Epidermal melanocyte (primary cell): ENCODE measurements at regions not wholly inside any gene's neighbourhood (a gene's known extent, or its start where the extent isn't known, plus 50 kb on each side); places are given as distances from the start of the nearest gene placed in this dataset.
"Not testable (repeated sequence)": the region's sequence is repeated elsewhere in the genome, so short reads cannot be mapped to it uniquely, and the experiment has no call there.

Experiments used
- DNase-seq: peaks from one replicate; pipeline ENCODE4 v3.0.0; 2011; ENCODE audit warnings: low spot score; ENCODE audit not compliant: insufficient read length

DNA sequence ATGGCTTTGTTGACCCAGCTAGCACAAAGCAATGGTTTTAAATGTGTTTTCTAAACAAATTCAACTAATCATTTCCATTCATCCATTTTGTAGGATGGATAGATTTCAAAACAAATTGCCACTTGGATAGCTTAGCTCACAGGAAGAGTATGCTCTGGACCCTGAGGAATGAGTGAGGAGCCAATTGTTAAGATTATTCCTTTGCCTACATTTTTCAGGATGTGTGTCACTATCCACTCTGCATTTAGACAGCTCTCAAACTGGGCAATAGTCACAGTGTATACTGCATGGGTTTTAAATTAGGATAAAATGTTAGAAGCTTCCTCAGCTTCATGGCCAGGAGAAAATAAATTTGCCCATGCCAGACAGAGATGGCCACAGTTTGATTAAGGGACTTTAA is 605.6 kb upstream of the TEX47 start:
- DNase-seq: no peak

DNA sequence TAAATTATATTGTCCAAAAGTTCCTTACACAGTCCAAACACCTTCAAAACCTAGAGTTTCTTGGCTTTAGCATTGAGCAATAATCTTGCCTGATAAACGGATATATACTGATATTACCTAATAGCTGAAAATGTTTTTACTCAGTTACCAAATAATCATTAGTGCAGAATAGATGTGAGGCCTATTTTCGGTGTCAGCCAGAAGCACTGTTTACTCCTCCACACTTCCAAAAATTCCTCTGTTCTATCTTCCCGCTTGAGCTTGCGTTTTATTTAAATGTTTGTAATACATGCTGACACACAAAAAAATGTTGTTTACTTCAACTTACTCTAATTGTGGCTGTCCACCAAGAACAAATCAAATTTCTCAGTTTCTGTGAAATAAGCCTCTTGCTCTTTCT is 606.2 kb upstream of the TEX47 start:
- no peak for DNase-seq

DNA sequence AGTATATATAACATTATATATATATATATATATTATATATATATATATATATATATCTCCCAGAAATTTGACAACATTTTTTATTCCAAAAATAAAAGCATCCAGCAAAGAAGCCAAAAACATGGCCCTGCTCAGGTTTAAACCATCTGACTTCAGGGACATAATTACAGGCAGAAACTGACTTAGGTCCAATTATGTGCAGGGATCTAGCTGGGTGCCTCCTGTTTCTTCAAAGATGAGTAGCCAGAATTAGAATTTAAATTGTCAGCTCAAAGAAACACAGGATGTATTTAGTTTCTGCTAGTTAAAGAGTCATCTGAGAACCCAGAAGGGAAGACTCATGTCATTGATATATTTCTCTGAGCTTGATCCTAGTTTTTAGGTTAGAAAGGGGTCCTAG is 656.4 kb upstream of the TEX47 start:
- DNase-seq: no peak

DNA sequence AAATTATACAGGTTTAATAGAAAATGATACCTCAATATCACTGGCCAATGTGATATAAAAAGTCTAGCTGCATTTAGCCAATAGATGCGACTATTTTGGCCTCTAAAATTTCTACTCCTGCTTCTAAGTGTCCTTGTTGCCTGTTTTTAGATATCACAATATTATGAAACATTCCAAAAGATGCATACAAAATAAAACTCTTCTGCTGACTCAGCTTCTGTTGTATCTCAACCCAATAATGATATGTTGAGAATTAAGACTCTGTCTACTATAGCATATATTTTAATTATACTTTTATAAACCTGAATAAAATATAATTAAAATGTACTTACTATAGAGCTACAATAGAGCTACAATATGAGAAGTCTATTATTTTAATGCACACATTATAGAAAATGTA is 661.0 kb upstream of the TEX47 start:
- DNase-seq: no peak

DNA sequence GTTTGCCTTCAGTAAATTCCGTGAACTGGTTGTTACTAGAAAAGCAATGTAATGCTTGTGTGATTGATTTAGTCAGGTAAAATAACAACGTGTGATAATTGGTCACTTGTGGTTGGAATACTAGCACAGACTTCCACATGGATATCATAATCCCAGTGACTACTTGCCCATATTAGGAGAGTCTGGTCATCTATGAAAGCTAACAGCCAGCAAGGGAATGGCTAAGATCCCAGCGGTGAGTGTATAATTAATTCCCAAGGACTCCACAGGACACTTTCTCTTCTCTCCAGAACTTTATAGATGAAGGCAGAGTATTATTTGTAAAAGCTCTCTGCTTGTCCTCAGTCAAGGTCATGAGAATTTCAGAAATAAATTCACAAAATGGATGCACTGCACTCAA is 662.6 kb upstream of the TEX47 start:
- DNase-seq: no peak

DNA sequence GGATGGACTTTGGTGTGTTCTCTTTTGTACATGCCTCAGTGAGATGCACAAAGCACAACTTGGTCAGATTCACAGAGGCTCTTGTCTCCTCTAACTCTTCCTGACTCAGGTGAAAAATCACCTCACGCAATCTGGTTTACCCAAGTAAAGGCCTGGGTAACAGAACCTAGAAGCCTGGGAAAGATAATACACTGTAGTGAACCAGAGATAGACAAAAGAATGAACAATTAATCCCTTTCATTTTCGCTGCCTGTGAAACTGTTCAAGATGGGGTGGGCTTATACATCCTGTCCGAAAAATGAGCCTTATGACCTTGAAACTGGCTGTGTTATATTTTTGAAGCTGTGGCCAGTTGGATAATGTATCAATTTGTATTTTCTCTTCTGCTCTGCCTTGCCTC is 678.9 kb upstream of the TEX47 start:
- no peak for DNase-seq

DNA sequence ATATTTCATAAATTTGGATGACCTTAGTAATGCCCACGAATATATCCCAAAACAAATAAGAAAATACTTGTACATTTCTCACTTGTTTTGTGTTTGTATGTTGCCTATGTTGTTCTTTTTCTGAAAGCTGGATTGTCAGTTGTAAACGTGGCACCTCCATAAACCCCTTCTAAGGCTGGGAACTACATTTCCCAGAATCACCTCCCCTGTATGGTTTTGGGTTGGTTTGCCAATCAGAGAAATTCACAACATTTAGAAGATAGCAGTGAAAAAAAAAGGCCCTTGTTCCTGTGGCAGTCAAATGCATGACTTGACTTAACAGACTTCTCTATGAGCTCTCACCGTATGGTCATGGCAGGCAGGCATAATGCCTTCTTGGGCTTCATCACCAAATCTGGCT is 676.3 kb upstream of the STEAP1 start:
- no peak for DNase-seq

DNA sequence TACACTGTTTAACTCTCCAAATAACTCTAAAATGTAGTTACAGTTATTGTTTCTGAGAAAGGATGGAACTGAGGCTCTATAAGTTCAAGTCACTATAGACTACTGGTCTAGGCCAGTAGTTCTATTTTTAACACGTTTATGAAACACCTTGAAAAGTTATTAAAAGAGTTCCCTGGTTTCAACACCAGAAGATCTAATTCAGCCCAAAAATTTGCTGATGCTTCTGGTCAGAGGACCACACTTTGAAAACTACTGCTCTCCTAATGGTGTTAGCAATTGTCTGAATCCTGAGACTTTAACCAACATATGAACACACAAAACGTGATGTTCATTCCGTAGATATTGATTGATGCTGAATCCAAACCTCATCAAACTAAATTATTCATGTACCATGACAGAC is 658.6 kb upstream of the STEAP1 start:
- DNase-seq: no peak

DNA sequence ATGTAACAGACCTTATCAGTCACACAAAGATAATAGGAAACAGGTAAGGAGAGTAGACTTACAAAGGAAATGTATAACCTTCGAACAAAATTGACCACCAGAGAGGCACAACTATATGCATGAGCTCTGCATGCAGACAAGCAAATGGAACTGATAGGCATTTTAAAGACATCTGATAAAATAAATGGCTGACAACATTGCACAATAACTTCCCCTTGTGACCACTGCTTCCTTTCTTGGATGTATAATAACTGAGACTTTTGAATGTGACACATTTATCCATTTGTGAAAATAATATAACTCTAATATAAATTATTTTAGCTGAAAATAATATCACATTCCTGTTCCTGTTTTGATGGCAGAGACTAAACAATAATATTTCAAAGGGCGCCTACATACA is 654.2 kb upstream of the STEAP1 start:
- no peak for DNase-seq

DNA sequence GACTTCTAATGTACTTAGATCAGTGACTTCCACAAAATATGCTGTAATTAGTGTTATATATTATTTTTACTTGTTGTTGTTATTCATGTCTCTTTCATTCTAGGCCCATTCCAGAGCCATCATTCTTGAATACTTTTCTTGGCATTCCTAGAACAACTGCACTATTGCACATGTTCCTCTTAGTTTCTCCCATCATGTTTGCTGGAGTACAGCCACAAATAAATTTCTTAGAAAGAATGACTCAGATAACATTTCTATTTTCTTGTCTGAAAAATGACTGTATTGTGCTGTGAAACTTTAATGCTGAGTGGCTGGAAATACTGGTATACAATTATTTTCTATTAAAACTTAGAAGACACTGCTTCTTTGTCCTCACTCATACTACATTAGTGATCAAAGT is 651.0 kb upstream of the STEAP1 start:
- DNase-seq: peak; percentile 19

DNA sequence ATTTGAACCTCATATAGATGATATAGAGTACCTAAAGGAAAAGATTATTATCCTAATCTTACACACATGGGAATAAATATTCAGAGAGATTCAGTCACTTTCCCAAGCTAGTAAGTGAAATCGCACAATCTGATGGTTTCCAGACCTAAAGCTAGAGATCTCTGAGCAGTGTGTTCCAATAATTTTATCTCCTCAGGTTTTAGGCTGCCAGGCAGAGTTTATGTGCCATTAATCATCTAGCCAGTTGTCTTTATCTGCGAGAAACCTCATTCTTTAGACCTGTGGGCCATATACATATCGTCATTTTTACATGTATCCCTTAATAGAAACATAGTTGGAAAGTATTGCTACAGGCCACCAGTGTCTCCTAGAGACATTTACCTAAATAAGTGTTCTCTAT is 647.2 kb upstream of the STEAP1 start:
- no peak for DNase-seq

DNA sequence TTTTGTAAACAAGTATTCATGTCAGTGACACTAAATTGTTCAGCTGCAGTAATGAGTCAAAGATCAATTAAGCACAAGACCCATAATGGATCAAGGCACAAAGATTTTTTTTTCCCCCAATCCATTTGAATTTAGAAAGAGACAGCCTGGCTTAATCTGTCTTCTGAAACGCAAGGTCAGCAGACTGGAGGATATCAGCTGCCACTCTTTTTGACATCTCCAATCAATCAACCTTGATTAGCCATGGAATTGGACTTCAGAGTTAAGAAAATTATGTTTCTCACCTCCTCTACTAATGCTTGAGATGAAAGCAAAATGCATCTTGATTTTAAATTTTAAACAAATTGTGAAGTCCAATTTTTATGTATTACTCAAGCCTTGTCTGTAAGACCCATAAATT is 642.4 kb upstream of the STEAP1 start:
- DNase-seq: no peak

DNA sequence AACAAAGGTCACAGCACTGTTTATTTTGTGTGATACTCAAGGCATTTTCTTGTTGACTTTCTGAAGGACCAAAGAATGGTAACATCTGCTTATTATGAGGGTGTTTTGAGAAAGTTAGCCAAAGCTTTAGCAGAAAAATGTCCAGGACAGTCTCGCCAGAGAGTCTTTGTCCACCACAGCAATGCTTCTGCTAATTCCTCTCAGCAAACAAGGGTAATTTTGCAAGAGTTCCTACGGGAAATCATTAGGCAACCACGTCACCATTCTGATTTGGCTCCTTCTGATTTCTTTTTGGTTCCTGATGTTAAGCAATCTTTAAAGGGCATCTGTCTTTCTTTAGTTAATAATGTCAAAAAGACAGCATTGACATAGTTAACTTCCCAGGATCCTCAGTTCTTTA is 639.3 kb upstream of the STEAP1 start:
- no peak for DNase-seq

DNA sequence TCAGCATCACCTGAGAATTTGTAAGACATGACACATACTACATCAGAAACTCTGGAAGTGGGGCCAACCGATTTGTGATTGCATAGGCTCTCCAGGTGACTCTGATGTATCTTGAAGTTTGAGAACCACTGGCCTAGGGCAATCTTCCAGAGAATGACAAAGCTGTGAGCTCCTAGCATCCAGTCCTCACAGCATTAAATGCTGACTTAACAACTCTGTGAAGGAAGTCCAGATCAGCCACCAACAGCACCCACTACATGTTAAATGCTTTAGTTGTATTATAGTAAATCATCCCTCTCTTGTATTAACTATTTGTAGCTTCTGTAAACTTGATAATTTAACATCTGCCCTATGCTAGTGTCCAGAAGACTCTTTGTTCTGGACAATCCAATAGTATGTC is 636.5 kb upstream of the STEAP1 start:
- DNase-seq: no peak

DNA sequence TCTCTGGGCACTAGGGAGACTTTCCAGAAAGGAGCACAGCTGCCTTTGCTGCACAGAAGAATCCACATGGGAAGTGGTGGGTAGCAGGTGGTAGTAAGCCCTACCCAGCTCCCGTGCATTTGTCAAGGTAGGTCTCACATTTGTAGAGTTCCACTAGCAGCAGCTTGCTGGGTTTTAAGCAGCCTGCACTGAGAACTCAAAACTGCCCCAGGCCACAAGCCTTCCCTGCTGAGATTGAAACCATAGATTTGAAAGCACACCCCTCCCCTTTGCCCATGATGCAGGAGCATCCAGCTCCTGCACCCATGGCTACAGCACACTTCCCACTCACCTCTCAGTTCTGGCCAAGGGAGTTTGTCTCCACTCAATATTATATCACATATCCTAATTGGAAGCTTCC is 604.5 kb upstream of the STEAP1 start:
- DNase-seq: no peak

DNA sequence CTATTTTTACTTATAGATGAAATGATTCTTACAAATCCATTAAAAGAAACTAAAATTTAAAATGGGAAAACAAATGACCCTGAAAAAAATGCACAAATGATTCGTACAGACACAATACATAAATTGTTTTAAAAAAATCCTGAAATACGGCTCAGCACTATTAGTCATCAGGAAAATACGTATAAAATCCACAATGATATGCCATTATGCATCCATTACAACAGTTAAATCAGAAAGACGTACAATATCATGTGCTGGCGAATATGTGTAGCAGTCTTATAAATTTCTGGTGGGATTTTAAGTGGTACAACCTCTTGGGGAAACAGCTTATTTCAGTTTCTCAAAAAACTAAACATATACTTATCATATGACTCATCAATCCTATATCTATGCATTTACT is 600.1 kb upstream of the STEAP1 start:
- DNase-seq: no peak

DNA sequence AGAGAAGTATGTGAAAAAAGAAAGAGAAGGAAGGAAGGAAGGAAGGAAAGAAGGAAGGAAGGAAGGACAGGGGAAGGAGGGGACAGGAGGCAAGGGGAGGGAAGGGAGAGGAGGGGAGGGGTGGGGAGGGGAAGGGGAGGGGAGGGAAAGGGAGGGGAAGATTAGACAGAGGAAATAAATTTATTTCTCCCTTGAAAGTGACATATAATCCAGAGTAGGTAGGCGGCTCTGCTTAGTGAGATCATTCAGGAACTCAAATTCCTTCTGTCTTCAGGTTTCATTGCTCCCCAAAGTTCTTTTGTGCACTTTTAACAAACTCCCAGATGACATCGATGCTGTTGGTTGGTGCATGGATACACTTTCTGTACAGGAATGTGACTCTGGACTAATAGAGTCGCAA is 594.7 kb upstream of the STEAP1 start:
- no peak for DNase-seq

DNA sequence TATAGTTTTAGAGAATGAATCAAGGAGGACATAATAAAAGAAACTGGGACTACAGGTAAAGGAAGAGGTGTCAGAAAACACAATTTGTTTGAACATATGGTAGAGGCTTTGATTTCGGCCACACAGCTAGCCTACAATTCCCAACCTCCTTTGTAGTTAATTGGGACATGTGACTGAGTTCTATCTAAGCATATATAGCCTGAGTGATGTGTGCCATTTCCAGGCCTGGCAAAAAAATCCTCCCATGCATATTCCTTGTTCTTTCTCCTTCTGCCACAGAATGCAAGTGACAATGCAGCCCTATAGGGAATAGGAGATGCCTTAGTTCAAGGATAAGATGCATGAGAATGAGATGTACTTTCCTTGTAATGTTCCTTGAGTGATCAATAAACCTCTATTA is 590.7 kb upstream of the STEAP1 start:
- no peak for DNase-seq

DNA sequence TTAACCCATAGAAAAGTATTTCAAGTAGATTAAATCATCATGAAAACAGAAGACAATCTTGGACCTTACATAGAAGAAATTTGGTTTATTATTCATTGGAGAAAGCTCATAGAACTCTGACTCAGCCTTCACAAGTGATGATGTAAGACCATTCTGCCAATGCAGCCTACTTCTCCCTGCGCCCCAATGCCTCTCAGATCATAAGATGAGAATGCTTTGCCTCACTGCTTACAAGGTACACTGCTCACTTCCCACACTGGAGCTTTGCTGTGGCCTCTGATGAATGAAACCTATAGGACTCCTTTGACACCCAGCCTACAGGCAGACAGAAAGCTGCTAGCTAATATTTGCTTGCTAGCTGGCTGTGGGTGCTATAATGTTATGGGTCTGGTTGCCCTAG is 569.4 kb upstream of the STEAP1 start:
- no peak for DNase-seq

DNA sequence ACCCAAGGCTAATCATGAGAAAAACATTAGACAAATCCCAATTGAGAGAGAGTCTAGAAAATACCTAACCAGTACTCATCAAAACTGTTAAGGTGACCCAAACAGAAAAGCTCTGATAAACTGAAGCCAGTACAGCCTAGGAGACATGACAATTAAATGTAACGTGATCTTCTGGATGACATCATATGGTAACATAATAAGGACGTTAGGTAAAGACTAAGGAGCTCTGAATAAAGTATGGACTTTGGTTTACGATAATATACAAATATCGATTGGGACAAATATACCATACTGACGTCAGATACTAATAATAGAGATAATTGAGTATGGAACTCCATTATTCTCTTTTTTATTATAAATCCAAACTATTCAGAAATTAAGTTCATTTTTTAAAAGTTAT is 561.1 kb upstream of the STEAP1 start:
- no peak for DNase-seq

DNA sequence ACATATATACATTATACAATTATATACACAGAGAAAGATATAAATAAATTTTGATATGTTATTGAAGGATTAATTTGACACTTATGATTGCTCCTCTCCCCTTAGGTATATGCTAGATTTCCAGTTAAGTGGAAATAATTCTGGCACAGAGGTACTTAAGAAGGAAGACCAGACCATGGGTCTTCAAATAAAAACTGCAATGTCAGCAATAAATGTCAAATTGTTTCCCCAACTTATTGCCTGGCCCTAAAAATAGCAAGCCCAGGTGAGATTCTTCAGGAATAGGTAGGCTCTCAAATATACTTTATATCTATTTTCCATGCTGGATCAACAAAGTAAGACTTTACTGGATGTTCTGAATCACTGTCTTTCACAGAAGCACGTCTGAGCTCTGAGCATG is 551.3 kb upstream of the STEAP1 start:
- no peak for DNase-seq

DNA sequence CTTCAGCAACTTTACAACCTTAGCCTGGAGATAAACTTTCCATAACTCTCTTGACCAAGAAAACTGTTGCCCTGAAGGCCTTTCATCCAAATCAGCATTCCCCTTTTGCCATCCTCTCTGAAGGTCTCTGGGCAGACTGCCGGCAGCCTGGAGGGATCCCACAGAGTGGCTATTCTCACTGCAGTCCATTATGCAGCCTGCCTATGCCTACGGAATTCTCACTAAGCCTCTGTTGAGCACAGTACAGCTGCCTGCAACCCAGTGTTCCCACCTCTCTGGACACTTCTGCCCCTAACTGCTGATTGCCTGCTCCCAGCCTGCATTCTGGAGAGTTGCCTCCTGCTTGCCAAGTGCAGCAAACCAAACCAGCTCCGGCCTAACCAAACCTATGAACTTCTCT is 548.9 kb upstream of the STEAP1 start:
- DNase-seq: peak; percentile 29

DNA sequence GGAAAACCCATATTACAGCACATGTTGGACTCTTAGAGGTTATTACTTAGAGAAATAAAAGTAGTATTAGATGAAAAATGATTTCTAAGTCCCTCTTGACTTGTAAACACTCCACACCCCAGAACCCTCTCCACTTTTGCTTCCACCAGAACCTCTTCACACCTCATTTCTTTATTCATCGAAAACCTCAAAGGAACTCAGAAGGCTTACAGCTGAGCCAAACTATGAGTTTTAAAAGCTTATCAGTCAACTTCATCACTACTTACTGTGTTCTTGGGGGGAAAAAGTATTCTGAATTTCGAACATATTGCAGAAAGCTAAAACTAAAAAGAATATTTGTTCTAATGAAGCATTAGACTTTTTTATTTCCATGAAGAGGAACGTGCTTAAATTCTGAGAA is 547.8 kb upstream of the STEAP1 start:
- no peak for DNase-seq

DNA sequence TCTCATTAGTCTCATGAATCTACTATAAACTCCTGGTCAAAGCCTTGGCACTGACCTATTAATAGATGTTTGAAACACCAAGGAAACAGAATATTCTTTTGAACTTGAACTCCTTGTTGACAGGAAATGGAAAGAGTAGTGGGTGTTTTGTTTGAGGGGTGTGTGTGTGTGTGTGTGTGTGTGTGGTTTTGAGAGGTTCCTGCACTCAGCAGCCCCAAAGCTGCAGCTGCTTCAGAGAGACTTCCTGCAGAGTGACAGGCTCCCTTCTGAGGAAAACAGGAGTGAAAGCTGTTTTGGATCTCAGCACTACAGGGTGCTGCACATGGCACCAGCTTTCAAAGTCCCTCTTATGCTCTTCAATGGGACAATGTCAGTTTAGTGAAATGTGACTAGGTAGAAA is 546.5 kb upstream of the STEAP1 start:
- DNase-seq: no peak

DNA sequence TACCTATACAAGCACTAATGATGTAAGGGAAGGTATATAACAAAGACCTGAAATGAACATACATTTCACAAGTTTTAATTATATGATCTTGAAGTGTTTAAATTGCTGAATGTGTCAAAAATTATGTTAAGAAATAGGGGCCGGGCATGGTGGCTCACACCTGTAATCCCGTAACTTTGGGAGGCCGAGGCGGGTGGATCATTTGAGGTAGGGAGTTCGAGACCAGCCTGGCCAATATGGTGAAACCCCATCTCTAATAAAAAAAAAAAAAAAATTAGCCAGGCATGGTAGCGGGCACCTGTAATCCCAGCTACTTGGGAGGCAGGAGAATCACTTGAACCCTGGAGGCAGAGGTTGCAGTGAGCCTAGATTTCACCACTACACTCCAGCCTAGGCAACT is 537.4 kb upstream of the STEAP1 start:
- DNase-seq: not testable (repeated sequence)
